ENCODE measurements at regions not wholly inside any gene's neighbourhood (a gene's known extent, or its start where the extent isn't known, plus 50 kb on each side); places are given as distances from the start of the nearest gene placed in this dataset.

DNA sequence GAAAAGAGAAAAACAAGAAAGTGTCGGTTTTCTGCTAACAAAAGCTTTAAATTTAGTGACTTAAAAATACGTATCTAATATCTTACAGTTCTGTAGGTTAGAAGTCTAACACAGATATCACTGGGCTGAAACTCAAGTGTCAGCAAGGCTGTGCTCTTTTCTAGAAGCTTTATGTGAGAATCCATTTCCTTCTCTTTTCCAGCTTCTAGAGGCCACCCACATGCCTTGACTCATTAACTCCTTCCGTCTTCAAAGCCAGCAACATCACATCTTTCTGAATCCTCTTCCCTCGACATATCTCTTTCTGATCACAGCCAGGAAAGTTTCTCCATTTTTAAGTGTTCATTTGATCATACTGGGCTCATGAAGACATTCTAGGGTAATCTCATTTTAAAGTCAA lies 262.0 kb downstream of the MAFB start:
- TF ChIP-seq, protein P1, sequence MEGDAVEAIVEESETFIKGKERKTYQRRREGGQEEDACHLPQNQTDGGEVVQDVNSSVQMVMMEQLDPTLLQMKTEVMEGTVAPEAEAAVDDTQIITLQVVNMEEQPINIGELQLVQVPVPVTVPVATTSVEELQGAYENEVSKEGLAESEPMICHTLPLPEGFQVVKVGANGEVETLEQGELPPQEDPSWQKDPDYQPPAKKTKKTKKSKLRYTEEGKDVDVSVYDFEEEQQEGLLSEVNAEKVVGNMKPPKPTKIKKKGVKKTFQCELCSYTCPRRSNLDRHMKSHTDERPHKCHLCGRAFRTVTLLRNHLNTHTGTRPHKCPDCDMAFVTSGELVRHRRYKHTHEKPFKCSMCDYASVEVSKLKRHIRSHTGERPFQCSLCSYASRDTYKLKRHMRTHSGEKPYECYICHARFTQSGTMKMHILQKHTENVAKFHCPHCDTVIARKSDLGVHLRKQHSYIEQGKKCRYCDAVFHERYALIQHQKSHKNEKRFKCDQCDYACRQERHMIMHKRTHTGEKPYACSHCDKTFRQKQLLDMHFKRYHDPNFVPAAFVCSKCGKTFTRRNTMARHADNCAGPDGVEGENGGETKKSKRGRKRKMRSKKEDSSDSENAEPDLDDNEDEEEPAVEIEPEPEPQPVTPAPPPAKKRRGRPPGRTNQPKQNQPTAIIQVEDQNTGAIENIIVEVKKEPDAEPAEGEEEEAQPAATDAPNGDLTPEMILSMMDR (IDR thresholded peaks at IDR 0.05): no peak
- TF ChIP-seq POLR2A (IDR thresholded peaks at IDR 0.05) (no peak), EP300 (IDR thresholded peaks at IDR 0.05) (no peak)

Measured in ovary (tissue), 3 donors.